Fibroblast of lung (primary cell): ENCODE measurements at regions not wholly inside any gene's neighbourhood (a gene's known extent, or its start where the extent isn't known, plus 50 kb on each side); places are given as distances from the start of the nearest gene placed in this dataset.

ENCODE experiments used
- DNase-seq, 2 donors: peaks; one replicate each; pipeline versions ENCODE4 v3.0.0 to v3.0.0-alpha.2; 2010; ENCODE audit warnings: low read depth in 2 of 2
- H2AFZ ChIP-seq: 2 replicates; pipeline ENCODE4 v1.5.1; 2012; ENCODE audit warnings: low read length, control low read depth, inconsistent platforms
- H3K27ac ChIP-seq: 2 replicates; pipeline ENCODE4 v1.5.1; 2011; ENCODE audit warnings: low read length, control low read depth; ENCODE audit not compliant: insufficient read depth
- H3K27me3 ChIP-seq: 2 replicates; pipeline ENCODE4 v1.5.1; 2011; ENCODE audit warnings: mild to moderate bottlenecking, low read length; ENCODE audit not compliant: control insufficient read depth, insufficient read depth
- H3K36me3 ChIP-seq: 2 replicates; pipeline ENCODE4 v1.5.1; 2011; ENCODE audit warnings: low read length; ENCODE audit not compliant: control insufficient read depth, insufficient read depth
- H3K4me1 ChIP-seq: 2 replicates; pipeline ENCODE4 v1.5.1; 2011; ENCODE audit warnings: low read length; ENCODE audit not compliant: control insufficient read depth, insufficient read depth; ENCODE audit errors: extremely low read depth
- H3K4me2 ChIP-seq: 2 replicates; pipeline ENCODE4 v1.5.1; 2011; ENCODE audit warnings: low read length, control low read depth; ENCODE audit not compliant: insufficient read depth; ENCODE audit errors: extremely low read depth
- H3K4me3 ChIP-seq, 4 experiments: fragments of 200-600 bp in 1 of 4; sonication (generic) in 1 of 4; replicated peaks in 1 of 4; 2 replicates each; pipeline ENCODE4 v1.5.1; 2011 to 2016; ENCODE audit warnings: low read length in 4 of 4, low read depth in 3 of 4, mild to moderate bottlenecking in 3 of 4, control low read depth in 2 of 4, inconsistent platforms in 1 of 4, mixed read lengths in 1 of 4; ENCODE audit not compliant: insufficient read depth in 1 of 4; ENCODE audit errors: control extremely low read depth in 1 of 4
- H3K79me2 ChIP-seq: 2 replicates; pipeline ENCODE4 v1.5.1; 2012; ENCODE audit warnings: mild to moderate bottlenecking, low read length, inconsistent platforms; ENCODE audit not compliant: control insufficient read depth, insufficient read depth
- H3K9ac ChIP-seq: 2 replicates; pipeline ENCODE4 v1.5.1; 2011; ENCODE audit warnings: mild to moderate bottlenecking, low read length, control low read depth; ENCODE audit not compliant: insufficient read depth
- H3K9me3 ChIP-seq: 2 replicates; pipeline ENCODE4 v1.5.1; 2012; ENCODE audit warnings: low read depth, low read length; ENCODE audit not compliant: control insufficient read depth, insufficient read depth
- H4K20me1 ChIP-seq: 2 replicates; pipeline ENCODE4 v1.5.1; 2011; ENCODE audit warnings: low read length; ENCODE audit not compliant: control insufficient read depth, insufficient read depth; ENCODE audit errors: extremely low read depth
- EZH2 ChIP-seq: IDR thresholded peaks from 2 replicates; pipeline ENCODE4 v1.5.1; 2012; ENCODE audit warnings: low read length, control low read depth, mild to moderate bottlenecking; ENCODE audit errors: missing control alignments
- TF ChIP-seq, protein P1 (sequence below), 2 donors: IDR thresholded peaks in 1 of 2; conservative IDR thresholded peaks in 1 of 2; 1 replicate in 1 of 2; 2 replicates in 1 of 2; pipeline ENCODE4 v1.5.1; 2011 to 2012; ENCODE audit warnings: low read length in 2 of 2, control low read depth in 1 of 2, inconsistent platforms in 1 of 2, low read depth in 1 of 2, mild to moderate bottlenecking in 1 of 2

DNA sequence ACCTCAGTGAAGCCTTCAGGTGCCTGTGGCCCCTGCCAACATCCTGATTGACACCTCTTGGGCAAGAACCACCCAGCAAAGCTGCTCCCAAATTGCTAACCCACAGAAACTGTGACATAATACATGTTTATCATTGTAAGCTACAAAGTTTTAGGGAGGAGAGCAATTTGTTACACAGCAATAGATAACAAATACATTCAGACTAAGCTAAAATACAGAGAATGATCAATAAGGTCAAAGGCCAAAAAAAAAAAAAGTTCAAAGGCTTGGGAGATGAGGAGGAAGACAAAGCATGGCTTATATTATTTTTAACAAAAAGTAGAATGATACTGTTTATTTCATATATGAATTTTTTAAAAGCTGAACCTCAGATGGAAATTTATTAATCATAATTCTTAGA is 105.9 kb downstream of the ID4 start:
- Histone ChIP-seq H3K27me3 (no peaks in the 10 kb centered on the region), H3K27ac (no peak overlapping the region)
- TF ChIP-seq EZH2 = no peak
- TF ChIP-seq, protein P1, sequence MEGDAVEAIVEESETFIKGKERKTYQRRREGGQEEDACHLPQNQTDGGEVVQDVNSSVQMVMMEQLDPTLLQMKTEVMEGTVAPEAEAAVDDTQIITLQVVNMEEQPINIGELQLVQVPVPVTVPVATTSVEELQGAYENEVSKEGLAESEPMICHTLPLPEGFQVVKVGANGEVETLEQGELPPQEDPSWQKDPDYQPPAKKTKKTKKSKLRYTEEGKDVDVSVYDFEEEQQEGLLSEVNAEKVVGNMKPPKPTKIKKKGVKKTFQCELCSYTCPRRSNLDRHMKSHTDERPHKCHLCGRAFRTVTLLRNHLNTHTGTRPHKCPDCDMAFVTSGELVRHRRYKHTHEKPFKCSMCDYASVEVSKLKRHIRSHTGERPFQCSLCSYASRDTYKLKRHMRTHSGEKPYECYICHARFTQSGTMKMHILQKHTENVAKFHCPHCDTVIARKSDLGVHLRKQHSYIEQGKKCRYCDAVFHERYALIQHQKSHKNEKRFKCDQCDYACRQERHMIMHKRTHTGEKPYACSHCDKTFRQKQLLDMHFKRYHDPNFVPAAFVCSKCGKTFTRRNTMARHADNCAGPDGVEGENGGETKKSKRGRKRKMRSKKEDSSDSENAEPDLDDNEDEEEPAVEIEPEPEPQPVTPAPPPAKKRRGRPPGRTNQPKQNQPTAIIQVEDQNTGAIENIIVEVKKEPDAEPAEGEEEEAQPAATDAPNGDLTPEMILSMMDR (conservative IDR thresholded peaks at IDR 0.05 in 1 of 2, IDR thresholded peaks at IDR 0.05 in 1 of 2; ENCODE audit: low read depth in 1 of 2, low read length in 2 of 2) = no peak

DNA sequence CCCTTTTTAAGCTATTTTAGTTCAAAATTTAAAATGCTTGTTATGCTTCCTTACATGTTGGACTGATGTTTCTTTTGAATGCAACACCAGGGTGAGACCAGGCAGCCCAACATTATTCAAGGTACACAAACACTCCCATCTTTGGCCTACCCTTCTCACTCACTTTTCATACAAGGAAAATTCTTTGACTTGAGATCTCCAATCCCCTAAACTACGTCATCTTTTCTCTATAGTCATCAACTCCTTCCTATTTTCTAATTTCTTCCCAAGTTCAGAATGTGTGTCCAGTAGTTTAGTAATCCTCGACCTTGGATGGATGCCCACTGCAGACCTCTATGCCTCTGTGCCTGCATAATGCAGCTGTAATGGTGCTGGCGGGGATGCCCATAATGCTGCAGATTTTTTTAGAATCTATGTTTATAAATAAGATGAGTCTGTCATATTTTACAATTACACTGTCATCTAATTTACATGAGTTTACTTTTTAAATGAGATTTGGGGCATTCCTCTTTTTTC is 108.7 kb downstream of the ID4 start:
- H3K36me3 ChIP-seq = no peaks in the 10 kb centered on the region
- no peak overlapping the region for H3K9ac ChIP-seq
- H2AFZ ChIP-seq = no peak overlapping the region
- no peaks in the 10 kb centered on the region for H3K4me1 ChIP-seq
- no peak for DNase-seq
- H3K4me3 ChIP-seq = no peak overlapping the region
- H3K27ac ChIP-seq = no peak overlapping the region
- H4K20me1 ChIP-seq = no peaks in the 10 kb centered on the region
- no peaks in the 10 kb centered on the region for H3K27me3 ChIP-seq
- H3K9me3 ChIP-seq = no peaks in the 10 kb centered on the region
- TF ChIP-seq EZH2 = no peak
- TF ChIP-seq, protein P1 (conservative IDR thresholded peaks at IDR 0.05 in 1 of 2, IDR thresholded peaks at IDR 0.05 in 1 of 2; ENCODE audit: low read depth in 1 of 2, low read length in 2 of 2) = no peak
- no peaks in the 10 kb centered on the region for H3K79me2 ChIP-seq
- H3K4me2 ChIP-seq = no peak overlapping the region

More for the DNA sequence above, 105.9 kb downstream of the ID4 start:
- Histone ChIP-seq H3K9me3 (no peaks in the 10 kb centered on the region), H3K36me3 (no peaks in the 10 kb centered on the region), H4K20me1 (no peaks in the 10 kb centered on the region), H2AFZ (no peak overlapping the region), H3K4me2 (no peak overlapping the region), H3K79me2 (no peaks in the 10 kb centered on the region), H3K9ac (no peak overlapping the region), H3K4me3 (no peak overlapping the region), H3K4me1 (no peaks in the 10 kb centered on the region)
- DNase-seq = no peak

DNA sequence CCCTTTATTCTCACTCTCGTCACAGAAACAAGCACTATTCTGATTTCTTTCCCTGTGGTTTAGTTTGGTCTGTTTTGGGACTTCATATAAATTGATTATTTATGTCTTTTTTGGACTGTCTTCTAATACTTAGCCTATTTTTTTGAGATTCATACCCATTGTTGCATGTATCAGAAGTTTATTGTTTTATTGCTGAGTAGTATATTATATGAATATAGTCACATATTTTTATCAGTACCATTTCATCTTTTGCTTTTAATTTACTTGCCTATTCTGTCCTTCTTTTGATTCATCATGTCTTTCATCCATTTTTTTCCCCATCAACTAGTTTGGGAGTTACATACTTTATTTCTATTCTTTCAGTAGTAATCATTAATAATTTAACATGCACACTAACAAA is 112.0 kb downstream of the ID4 start:
- Histone ChIP-seq H4K20me1 (no peaks in the 10 kb centered on the region), H3K79me2 (no peaks in the 10 kb centered on the region), H3K9ac (no peak overlapping the region), H3K4me1 (no peaks in the 10 kb centered on the region), H3K27me3 (no peaks in the 10 kb centered on the region), H3K36me3 (no peaks in the 10 kb centered on the region), H3K9me3 (no peaks in the 10 kb centered on the region), H2AFZ (no peak overlapping the region), H3K4me2 (no peak overlapping the region), H3K4me3 (no peak overlapping the region), H3K27ac (no peak overlapping the region)
- TF ChIP-seq, protein P1 (conservative IDR thresholded peaks at IDR 0.05 in 1 of 2, IDR thresholded peaks at IDR 0.05 in 1 of 2; ENCODE audit: low read depth in 1 of 2, low read length in 2 of 2) = no peak
- TF ChIP-seq EZH2 = no peak
- no peak for DNase-seq
